H1 (cell line): ENCODE measurements at regions not wholly inside any gene's neighbourhood (a gene's known extent, or its start where the extent isn't known, plus 50 kb on each side); places are given as distances from the start of the nearest gene placed in this dataset.

Experiments used
- TF ChIP-seq, protein P1 (sequence below), 3 experiments: IDR thresholded peaks; 1 replicate in 2 of 3; 2 replicates in 1 of 3; pipeline versions ENCODE4 v1.5.1 to v1.6.1; 2011; ENCODE audit warnings: low read length in 3 of 3, mild to moderate bottlenecking in 3 of 3, inconsistent platforms in 2 of 3, low read depth in 1 of 3, moderate library complexity in 1 of 3; ENCODE audit not compliant: insufficient read depth in 1 of 3; ENCODE audit errors: control extremely low read depth in 1 of 3

DNA sequence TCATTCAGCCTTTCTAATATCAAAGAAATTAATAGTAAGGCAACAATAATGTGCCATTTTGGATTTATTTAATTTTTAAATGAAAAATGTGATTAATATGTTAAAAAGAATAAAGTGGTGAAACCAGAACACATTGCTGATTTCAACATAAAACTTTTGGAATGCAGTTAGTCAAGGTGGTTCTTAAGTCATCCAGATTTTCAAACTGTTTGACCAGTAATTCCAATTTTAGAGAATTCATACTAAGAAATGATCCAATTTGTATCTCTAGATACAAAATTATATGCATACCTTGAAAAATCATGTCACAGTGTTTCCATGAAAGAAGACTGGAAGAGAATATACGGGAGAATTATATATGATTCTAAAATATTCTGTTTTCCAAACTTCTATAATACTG, 54.2 kb upstream of the MCOLN3 start (continued):
- TF ChIP-seq, protein P1, sequence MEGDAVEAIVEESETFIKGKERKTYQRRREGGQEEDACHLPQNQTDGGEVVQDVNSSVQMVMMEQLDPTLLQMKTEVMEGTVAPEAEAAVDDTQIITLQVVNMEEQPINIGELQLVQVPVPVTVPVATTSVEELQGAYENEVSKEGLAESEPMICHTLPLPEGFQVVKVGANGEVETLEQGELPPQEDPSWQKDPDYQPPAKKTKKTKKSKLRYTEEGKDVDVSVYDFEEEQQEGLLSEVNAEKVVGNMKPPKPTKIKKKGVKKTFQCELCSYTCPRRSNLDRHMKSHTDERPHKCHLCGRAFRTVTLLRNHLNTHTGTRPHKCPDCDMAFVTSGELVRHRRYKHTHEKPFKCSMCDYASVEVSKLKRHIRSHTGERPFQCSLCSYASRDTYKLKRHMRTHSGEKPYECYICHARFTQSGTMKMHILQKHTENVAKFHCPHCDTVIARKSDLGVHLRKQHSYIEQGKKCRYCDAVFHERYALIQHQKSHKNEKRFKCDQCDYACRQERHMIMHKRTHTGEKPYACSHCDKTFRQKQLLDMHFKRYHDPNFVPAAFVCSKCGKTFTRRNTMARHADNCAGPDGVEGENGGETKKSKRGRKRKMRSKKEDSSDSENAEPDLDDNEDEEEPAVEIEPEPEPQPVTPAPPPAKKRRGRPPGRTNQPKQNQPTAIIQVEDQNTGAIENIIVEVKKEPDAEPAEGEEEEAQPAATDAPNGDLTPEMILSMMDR (IDR thresholded peaks at IDR 0.05; ENCODE audit: control extremely low read depth in 1 of 3, insufficient read depth in 1 of 3, low read depth in 1 of 3, low read length in 3 of 3), result no peak
